ENCODE measurements at regions not wholly inside any gene's neighbourhood (a gene's known extent, or its start where the extent isn't known, plus 50 kb on each side); places are given as distances from the start of the nearest gene placed in this dataset.

- FAIRE-seq (no peak), DNase-seq (ENCODE audit: insufficient read length, low spot score) (no peak)
- TF ChIP-seq, protein P1, sequence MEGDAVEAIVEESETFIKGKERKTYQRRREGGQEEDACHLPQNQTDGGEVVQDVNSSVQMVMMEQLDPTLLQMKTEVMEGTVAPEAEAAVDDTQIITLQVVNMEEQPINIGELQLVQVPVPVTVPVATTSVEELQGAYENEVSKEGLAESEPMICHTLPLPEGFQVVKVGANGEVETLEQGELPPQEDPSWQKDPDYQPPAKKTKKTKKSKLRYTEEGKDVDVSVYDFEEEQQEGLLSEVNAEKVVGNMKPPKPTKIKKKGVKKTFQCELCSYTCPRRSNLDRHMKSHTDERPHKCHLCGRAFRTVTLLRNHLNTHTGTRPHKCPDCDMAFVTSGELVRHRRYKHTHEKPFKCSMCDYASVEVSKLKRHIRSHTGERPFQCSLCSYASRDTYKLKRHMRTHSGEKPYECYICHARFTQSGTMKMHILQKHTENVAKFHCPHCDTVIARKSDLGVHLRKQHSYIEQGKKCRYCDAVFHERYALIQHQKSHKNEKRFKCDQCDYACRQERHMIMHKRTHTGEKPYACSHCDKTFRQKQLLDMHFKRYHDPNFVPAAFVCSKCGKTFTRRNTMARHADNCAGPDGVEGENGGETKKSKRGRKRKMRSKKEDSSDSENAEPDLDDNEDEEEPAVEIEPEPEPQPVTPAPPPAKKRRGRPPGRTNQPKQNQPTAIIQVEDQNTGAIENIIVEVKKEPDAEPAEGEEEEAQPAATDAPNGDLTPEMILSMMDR (IDR thresholded peaks at IDR 0.05; ENCODE audit: insufficient read depth, missing control alignments): no peak
Measured at GRCh38 chr16:82241469-82242052, 71.5 kb upstream of the MPHOSPH6 start.

DNA sequence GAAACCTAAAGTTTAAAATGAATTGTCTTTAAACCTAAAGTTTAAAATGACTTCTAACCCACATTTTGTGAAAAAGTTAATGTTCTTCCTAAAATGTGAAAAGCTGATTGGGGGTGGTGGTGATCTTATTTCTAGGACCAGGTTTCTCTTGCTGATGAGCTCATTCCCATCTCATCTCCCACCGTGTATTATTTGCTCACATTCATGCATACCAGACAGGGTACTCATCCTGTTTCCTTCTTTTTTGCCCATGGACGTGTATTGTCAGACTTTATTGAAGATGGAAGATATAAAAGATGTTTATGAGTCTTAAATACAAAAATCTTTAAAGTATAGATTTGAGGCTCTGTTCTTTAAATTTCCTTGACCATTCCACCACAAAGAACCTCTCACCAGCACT, 70.1 kb upstream of the MPHOSPH6 start:
- TF ChIP-seq, protein P1 (IDR thresholded peaks at IDR 0.05; ENCODE audit: insufficient read depth, missing control alignments): no peak
- DNase-seq (ENCODE audit: insufficient read length, low spot score) (no peak), FAIRE-seq (no peak)

GRCh38 chr16:82236875-82237274, 66.9 kb upstream of the MPHOSPH6 start:
- no peak for FAIRE-seq
- DNase-seq (ENCODE audit: insufficient read length, low spot score): no peak
- TF ChIP-seq, protein P1 (IDR thresholded peaks at IDR 0.05; ENCODE audit: insufficient read depth, missing control alignments): no peak

- no peak for FAIRE-seq
- DNase-seq (ENCODE audit: insufficient read length, low spot score): no peak
Measured at GRCh38 chr16:82236415-82236814, 66.4 kb upstream of the MPHOSPH6 start.

DNA sequence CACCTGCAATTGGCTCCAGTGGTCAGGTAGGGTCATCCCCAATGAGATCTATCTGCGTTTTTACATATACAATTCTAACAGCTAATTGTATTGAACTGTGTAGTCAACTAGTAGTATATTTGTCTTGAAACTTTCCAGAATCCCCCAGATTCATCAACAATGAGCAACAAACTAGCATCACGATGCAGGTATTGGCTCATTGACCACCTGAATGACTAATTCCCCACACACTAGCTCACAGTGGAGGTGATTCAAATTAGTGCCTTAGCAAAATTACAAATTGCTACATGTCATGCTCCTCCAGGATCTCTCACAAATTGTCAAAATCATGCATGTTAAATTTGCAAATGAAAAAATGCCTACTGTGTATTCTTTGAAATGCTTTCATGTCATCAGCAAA, 62.8 kb upstream of the MPHOSPH6 start:
- DNase-seq (ENCODE audit: insufficient read length, low spot score): no peak
- TF ChIP-seq, protein P1 (IDR thresholded peaks at IDR 0.05; ENCODE audit: insufficient read depth, missing control alignments): no peak
- no peak for FAIRE-seq

More at GRCh38 chr16:82236415-82236814, 66.4 kb upstream of the MPHOSPH6 start:
- TF ChIP-seq, protein P1 (IDR thresholded peaks at IDR 0.05; ENCODE audit: insufficient read depth, missing control alignments): no peak

- DNase-seq (ENCODE audit: insufficient read length, low spot score) (no peak), FAIRE-seq (no peak)
- TF ChIP-seq, protein P1 (IDR thresholded peaks at IDR 0.05; ENCODE audit: insufficient read depth, missing control alignments): no peak
Measured at GRCh38 chr16:82231008-82231787, 61.2 kb upstream of the MPHOSPH6 start.
